CD4-positive, alpha-beta T cell (primary cell): ENCODE measurements at regions not wholly inside any gene's neighbourhood (a gene's known extent, or its start where the extent isn't known, plus 50 kb on each side); places are given as distances from the start of the nearest gene placed in this dataset.

Experiments used
- ATAC-seq: fragments of 200-7000 bp; cut with Tn5 transposase; one replicate; pipeline ENCODE4 v1.10.0; 2022; ENCODE audit warnings: mild to moderate bottlenecking; ENCODE audit not compliant: poor library complexity
- CTCF ChIA-PET: fragments of 350-600 bp; sonication (Branson Sonifier 250); formaldehyde crosslinking; loops from one replicate; lab custom pipeline; 2021; ENCODE audit warnings: antibody characterized with exemption, inconsistent platforms; lab: Charles Lee
- POLR2A ChIA-PET: fragments of 350-600 bp; sonication (Branson Sonifier 250); formaldehyde crosslinking; loops from one replicate; lab custom pipeline; 2021; ENCODE audit warnings: antibody characterized with exemption, inconsistent platforms; lab: Charles Lee
- DNase-seq, 14 experiments: peaks; one replicate each; pipeline ENCODE4 v3.0.0-alpha.2; 2013 to 2020; ENCODE audit warnings: mixed read lengths in 2 of 14
- H3K27ac ChIP-seq, 2 donors: one replicate each; pipeline versions ENCODE4 v1.5.1 to v1.7.0; 2013; ENCODE audit warnings: low read length in 2 of 2, low read depth in 1 of 2, mild to moderate bottlenecking in 1 of 2
- H3K27me3 ChIP-seq, 2 experiments: 1 replicate in 1 of 2; 2 replicates in 1 of 2; pipeline versions ENCODE4 v1.6.1 to v1.7.0; 2013; ENCODE audit warnings: low read length in 2 of 2, control low read depth in 1 of 2, mild to moderate bottlenecking in 1 of 2, moderate library complexity in 1 of 2; ENCODE audit not compliant: insufficient read depth in 2 of 2, control insufficient read depth in 1 of 2
- H3K36me3 ChIP-seq: one replicate; pipeline ENCODE4 v1.6.1; 2013; ENCODE audit warnings: low read length, control low read depth; ENCODE audit not compliant: insufficient read depth
- H3K4me1 ChIP-seq: one replicate; pipeline ENCODE4 v1.6.1; 2013; ENCODE audit warnings: low read length, control low read depth; ENCODE audit not compliant: insufficient read depth
- H3K4me3 ChIP-seq: one replicate; pipeline ENCODE4 v1.5.1; 2013; ENCODE audit warnings: mild to moderate bottlenecking, low read length, moderate library complexity
- H3K9me3 ChIP-seq, 2 experiments: 1 replicate in 1 of 2; 2 replicates in 1 of 2; pipeline versions ENCODE4 v1.6.1 to v1.7.0; 2013; ENCODE audit warnings: low read length in 2 of 2, mild to moderate bottlenecking in 2 of 2, control low read depth in 1 of 2, moderate library complexity in 1 of 2; ENCODE audit not compliant: control insufficient read depth in 1 of 2, insufficient read depth in 1 of 2
- H3K27ac Mint-ChIP-seq: one replicate; pipeline ENCODE4 v1.8.0; 2020; ENCODE audit warnings: mixed read lengths
- H3K27me3 Mint-ChIP-seq: one replicate; pipeline ENCODE4 v1.8.0; 2021; ENCODE audit warnings: mixed read lengths
- H3K36me3 Mint-ChIP-seq: one replicate; pipeline ENCODE4 v1.8.0; 2021; ENCODE audit warnings: low read depth, mixed read lengths
- H3K4me1 Mint-ChIP-seq: one replicate; pipeline ENCODE4 v1.8.0; 2021; ENCODE audit warnings: low read depth, mixed read lengths
- H3K4me3 Mint-ChIP-seq: one replicate; pipeline ENCODE4 v1.8.0; 2020; ENCODE audit warnings: mild to moderate bottlenecking, mixed read lengths
- H3K9me3 Mint-ChIP-seq: one replicate; pipeline ENCODE4 v1.8.0; 2020; ENCODE audit warnings: mixed read lengths
- intact Hi-C, 2 experiments: fragments of 100-400 bp; cut with DNase I in 1 of 2; cut with micrococcal nuclease in 1 of 2; formaldehyde crosslinking; loops; one replicate each; pipeline versions ENCODE4 v1.15.1 to v1.9.0; 2023 to 2025; cut with DNase I, micrococcal nuclease
- TF ChIP-seq, protein P1 (sequence below): fragments of 200-600 bp; IDR thresholded peaks from one replicate; pipeline ENCODE4 v1.8.0; 2022; ENCODE audit warnings: antibody characterized with exemption, mild to moderate bottlenecking

DNA sequence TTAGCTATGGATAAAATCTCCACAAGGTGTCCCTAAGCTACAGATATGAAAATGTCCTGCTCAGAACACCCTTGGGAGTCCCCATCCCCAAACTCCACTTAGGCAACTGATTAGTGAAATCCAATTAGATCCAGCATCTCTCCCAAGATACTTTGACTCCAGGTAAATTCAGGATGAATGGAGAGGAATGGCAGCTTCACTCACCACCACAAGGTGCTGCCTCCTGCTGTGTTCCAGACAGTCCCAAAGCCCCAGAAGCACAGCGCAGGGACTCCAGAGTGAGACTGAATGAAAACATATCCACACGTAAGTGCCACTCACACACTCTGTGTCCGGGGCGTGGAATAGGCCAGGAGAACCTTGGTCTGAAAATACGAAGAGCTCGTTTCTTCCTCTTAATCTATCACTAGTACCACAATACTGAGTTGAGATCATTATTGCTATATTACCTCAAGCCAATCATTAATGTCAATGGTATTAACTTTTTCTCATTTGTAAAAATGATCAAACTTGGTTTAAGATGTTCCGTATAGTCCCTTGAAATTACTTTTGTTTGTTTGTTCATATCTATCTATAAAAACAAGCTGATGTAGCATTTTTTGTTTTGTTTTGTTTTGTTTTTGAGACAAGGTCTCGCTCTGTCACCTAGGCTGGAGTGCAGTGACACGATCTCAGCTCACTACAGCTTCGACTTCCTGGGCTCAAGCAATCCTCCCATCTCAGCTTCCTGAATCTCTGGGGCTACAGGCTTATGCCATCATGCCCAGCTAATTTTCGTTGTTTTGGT, 70.0 kb upstream of the BICD1 start:
- POLR2A ChIA-PET, result interaction anchor here (1.0 kb wide), 1 partner anchor 76 kb away, joined by 4 read pairs; no protein-coding TSS in a partner anchor

DNA sequence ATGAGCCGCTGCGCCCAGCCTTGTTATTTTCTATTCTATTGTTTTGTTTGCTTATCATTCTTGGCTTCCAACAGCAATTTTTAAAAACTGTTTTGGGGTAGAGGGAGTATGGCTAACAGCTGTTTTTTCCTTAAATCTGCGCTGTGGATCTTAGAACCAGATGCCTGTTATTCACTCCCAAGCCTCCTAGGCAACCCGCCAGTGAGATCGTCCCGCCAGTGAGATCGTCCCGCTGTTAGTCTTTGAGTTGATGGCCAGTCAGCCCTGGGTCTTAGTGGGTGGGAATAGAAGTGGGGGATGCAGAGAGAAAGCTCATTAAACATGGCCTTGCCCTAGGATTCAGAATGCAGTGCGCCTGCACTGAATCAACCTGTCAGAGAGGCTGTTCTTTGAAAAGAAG, 67.3 kb upstream of the BICD1 start:
- no peak for ATAC-seq
- peaks cover 13 to 20% of the 10 kb centered on the region in 2 experiments for H3K9me3 ChIP-seq
- TF ChIP-seq, protein P1, sequence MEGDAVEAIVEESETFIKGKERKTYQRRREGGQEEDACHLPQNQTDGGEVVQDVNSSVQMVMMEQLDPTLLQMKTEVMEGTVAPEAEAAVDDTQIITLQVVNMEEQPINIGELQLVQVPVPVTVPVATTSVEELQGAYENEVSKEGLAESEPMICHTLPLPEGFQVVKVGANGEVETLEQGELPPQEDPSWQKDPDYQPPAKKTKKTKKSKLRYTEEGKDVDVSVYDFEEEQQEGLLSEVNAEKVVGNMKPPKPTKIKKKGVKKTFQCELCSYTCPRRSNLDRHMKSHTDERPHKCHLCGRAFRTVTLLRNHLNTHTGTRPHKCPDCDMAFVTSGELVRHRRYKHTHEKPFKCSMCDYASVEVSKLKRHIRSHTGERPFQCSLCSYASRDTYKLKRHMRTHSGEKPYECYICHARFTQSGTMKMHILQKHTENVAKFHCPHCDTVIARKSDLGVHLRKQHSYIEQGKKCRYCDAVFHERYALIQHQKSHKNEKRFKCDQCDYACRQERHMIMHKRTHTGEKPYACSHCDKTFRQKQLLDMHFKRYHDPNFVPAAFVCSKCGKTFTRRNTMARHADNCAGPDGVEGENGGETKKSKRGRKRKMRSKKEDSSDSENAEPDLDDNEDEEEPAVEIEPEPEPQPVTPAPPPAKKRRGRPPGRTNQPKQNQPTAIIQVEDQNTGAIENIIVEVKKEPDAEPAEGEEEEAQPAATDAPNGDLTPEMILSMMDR, result no peak
- intact Hi-C loops, result no loop called here
- H3K27ac ChIP-seq, result no peak overlapping the region
- DNase-seq, result no peak
- Mint-ChIP-seq H3K4me1 (no peaks in the 10 kb centered on the region), H3K36me3 (peaks cover 10% of the 10 kb centered on the region), H3K9me3 (peaks cover 6% of the 10 kb centered on the region), H3K27me3 (no peaks in the 10 kb centered on the region), H3K4me3 (no peak overlapping the region), H3K27ac (no peak overlapping the region)
- H3K36me3 ChIP-seq, result no peaks in the 10 kb centered on the region
- no peaks in the 10 kb centered on the region for H3K27me3 ChIP-seq
- H3K4me3 ChIP-seq, result no peak overlapping the region
- POLR2A ChIA-PET, result interaction anchor here (1.1 kb wide), 1 partner anchor 11 kb away, joined by 3 read pairs; no protein-coding TSS in a partner anchor
- H3K4me1 ChIP-seq, result no peaks in the 10 kb centered on the region
- CTCF ChIA-PET, result interaction anchor here (0.6 to 1.6 kb wide), 2 partner anchors 21 to 1243 kb away, joined by 3 to 5 read pairs; no protein-coding TSS in a partner anchor

More for the DNA sequence above, 70.0 kb upstream of the BICD1 start:
- Histone ChIP-seq H3K9me3 (peaks cover 0 to 2% of the 10 kb centered on the region in 2 experiments), H3K27me3 (no peaks in the 10 kb centered on the region), H3K4me3 (no peak overlapping the region), H3K27ac (no peak overlapping the region), H3K4me1 (no peaks in the 10 kb centered on the region), H3K36me3 (no peaks in the 10 kb centered on the region)
- no peak for ATAC-seq
- DNase-seq, result no peak
- Mint-ChIP-seq H3K27me3 (no peaks in the 10 kb centered on the region), H3K36me3 (no peaks in the 10 kb centered on the region), H3K4me3 (no peak overlapping the region), H3K9me3 (no peaks in the 10 kb centered on the region), H3K27ac (no peak overlapping the region), H3K4me1 (peaks cover 5% of the 10 kb centered on the region)
- intact Hi-C loops, result no loop called here
- TF ChIP-seq, protein P1, result no peak
- CTCF ChIA-PET, result no interaction called here

DNA sequence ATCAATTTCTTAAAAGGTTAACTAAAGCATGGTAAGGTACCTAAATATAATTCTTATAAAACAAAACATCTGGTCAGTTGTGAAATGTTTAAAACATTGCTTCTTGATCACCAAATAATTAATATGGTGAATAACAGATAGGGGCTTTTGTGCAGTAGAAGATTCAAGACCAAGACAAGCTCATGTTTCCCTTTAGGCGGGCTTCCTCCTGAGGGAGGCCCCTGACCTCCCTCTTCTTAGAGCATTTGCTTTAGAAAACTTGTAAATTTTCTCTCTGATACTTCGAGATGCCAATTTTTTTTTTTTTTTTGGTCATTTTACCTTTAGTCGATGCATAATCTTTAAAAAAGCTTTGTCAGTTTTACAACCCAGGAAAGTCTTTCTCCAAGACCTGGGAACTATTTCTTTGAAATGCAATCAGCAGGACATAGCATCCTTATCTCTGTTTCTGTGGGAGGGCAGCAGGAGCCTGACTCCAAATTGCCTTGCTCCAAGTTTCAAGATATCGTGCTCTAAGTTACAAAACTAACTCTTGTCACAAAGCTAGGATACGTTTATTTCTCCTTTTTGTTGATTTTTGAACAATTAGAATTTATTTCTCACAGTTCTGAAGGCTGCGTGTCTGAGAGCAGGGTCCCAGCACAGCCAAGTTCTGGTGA, 66.6 kb upstream of the BICD1 start:
- Histone ChIP-seq H3K36me3 (no peaks in the 10 kb centered on the region), H3K27ac (no peak overlapping the region), H3K4me3 (no peak overlapping the region), H3K9me3 (peaks cover 19 to 24% of the 10 kb centered on the region in 2 experiments), H3K4me1 (no peaks in the 10 kb centered on the region), H3K27me3 (no peaks in the 10 kb centered on the region)
- H3K27me3 Mint-ChIP-seq, result no peaks in the 10 kb centered on the region
- peaks cover 13% of the 10 kb centered on the region for H3K36me3 Mint-ChIP-seq
- H3K4me3 Mint-ChIP-seq, result no peak overlapping the region
- TF ChIP-seq, protein P1, result no peak
- CTCF ChIA-PET, result interaction anchor here (0.6 to 1.6 kb wide), 2 partner anchors 20 to 1244 kb away, joined by 3 to 5 read pairs; no protein-coding TSS in a partner anchor
- no peaks in the 10 kb centered on the region for H3K4me1 Mint-ChIP-seq
- peaks cover 6% of the 10 kb centered on the region for H3K9me3 Mint-ChIP-seq
- DNase-seq (no peak), ATAC-seq (no peak)
- POLR2A ChIA-PET, result interaction anchor here (1.1 kb wide), 1 partner anchor 11 kb away, joined by 3 read pairs; no protein-coding TSS in a partner anchor
- intact Hi-C loops, result no loop called here
- H3K27ac Mint-ChIP-seq, result no peak overlapping the region
